ENCODE measurements at regions not wholly inside any gene's neighbourhood (a gene's known extent, or its start where the extent isn't known, plus 50 kb on each side); places are given as distances from the start of the nearest gene placed in this dataset.

- H3K4me1 ChIP-seq: peaks cover 6% of the 10 kb centered on the region; the same call in 2 of the 3 replicates
- ChIA-PET POLR2A (no interaction called here), CTCF (no interaction called here)
- H3K4me2 ChIP-seq: no peak overlapping the region
- DNase-seq (ENCODE audit: low read depth in 1 of 2, low spot score in 1 of 2) (no peak), ATAC-seq (no peak), FAIRE-seq (no peak)
- TF ChIP-seq SREBF2 (IDR thresholded peaks at IDR 0.05): no peak
- no peak for TF ChIP-seq FOXS1 (CRISPR knock-in tag; IDR thresholded peaks at IDR 0.05)
- no peak for TF ChIP-seq BCL3 (IDR thresholded peaks at IDR 0.05)
- no peak for TF ChIP-seq RARB (CRISPR knock-in tag; IDR thresholded peaks at IDR 0.05)
- no peak for TF ChIP-seq RNF2 (IDR thresholded peaks at IDR 0.05; ENCODE audit: borderline replicate concordance, low read depth)
- no peak for TF ChIP-seq NFE2L2 (conservative IDR thresholded peaks at IDR 0.05; ENCODE audit: low read length)
- TF ChIP-seq HOXB13 (CRISPR knock-in tag; IDR thresholded peaks at IDR 0.05; ENCODE audit: low read depth): no peak
- no peak for TF ChIP-seq MAFK (IDR thresholded peaks at IDR 0.05; ENCODE audit: partially characterized antibody)
- TF ChIP-seq HMGXB4 (CRISPR knock-in tag; IDR thresholded peaks at IDR 0.05; ENCODE audit: borderline replicate concordance): no peak
- TF ChIP-seq CBX2 (IDR thresholded peaks at IDR 0.05; ENCODE audit: borderline replicate concordance, low read depth): no peak
- TF ChIP-seq CEBPB (IDR thresholded peaks at IDR 0.05): no peak
- no peak for TF ChIP-seq RFX5 (IDR thresholded peaks at IDR 0.05)
- no peak overlapping the region for H3K4me3 ChIP-seq
- no peaks in the 10 kb centered on the region for H3K9me3 ChIP-seq
- WGBS (ENCODE audit: missing lambda C conversion rate): 92% methylated on average over 1 of the region's 1 CpG
- no peak overlapping the region for H3K27ac ChIP-seq
These were observed 220.0 kb upstream of the TANK start for GRCh38 chr2:160940271-160940670.

GRCh38 chr2:160940699-160941098 lies 219.5 kb upstream of the TANK start:
- CTCF ChIA-PET: no interaction called here
- Histone ChIP-seq H3K4me1 (peaks cover 6% of the 10 kb centered on the region; the same call in 2 of the 3 replicates), H3K9me3 (no peaks in the 10 kb centered on the region), H3K27ac (no peak overlapping the region), H3K4me3 (no peak overlapping the region), H3K4me2 (peak overlapping the region; percentile 21; the same call in 1 of the 3 replicates)
- no peak for TF ChIP-seq POLR2A (IDR thresholded peaks at IDR 0.05; ENCODE audit: low read length)
- ATAC-seq (no peak), FAIRE-seq (no peak), DNase-seq (ENCODE audit: low read depth in 1 of 2, low spot score in 1 of 2) (no peak)
- WGBS (ENCODE audit: missing lambda C conversion rate): 23% methylated on average over 2 of the region's 2 CpGs
- POLR2A ChIA-PET: no interaction called here

GRCh38 chr2:160941290-160941846 lies 218.9 kb upstream of the TANK start:
- peaks cover 6% of the 10 kb centered on the region; the same call in 2 of the 3 replicates for H3K4me1 ChIP-seq
- ChIA-PET CTCF (interaction anchor here (0.9 to 2.2 kb wide), 2 partner anchors 53 to 122 kb away, joined by 3 to 6 read pairs; no protein-coding TSS in a partner anchor), POLR2A (no interaction called here)
- H3K4me3 ChIP-seq: no peak overlapping the region
- ATAC-seq (no peak), FAIRE-seq (no peak), DNase-seq (ENCODE audit: low read depth in 1 of 2, low spot score in 1 of 2) (no peak)
- H3K9me3 ChIP-seq: no peaks in the 10 kb centered on the region
- no peak overlapping the region for H3K27ac ChIP-seq
- no peak overlapping the region for H3K4me2 ChIP-seq
- WGBS (ENCODE audit: missing lambda C conversion rate): 43% methylated on average over 1 of the region's 1 CpG
- TF ChIP-seq JUN (IDR thresholded peaks at IDR 0.05) (no peak), HMGXB4 (CRISPR knock-in tag; IDR thresholded peaks at IDR 0.05; ENCODE audit: borderline replicate concordance) (no peak)
